HCT116 (cell line): ENCODE measurements at regions not wholly inside any gene's neighbourhood (a gene's known extent, or its start where the extent isn't known, plus 50 kb on each side); places are given as distances from the start of the nearest gene placed in this dataset.
"Not testable (repeated sequence)": the region's sequence is repeated elsewhere in the genome, so short reads cannot be mapped to it uniquely, and the experiment has no call there.

Source experiments
- ATAC-seq: fragments of 200-7000 bp; cut with Tn5 transposase; 2 replicates; pipeline ENCODE4 v1.9.1; 2020; ENCODE audit warnings: mild to moderate bottlenecking, moderate library complexity
- BruUV-seq: library from RNA; stranded (reverse); fragments of 400-500 nt; replicated peaks from 2 replicates; lab custom pipeline; 2021; lab: Mats Ljungman, UMichigan
- CTCF ChIA-PET: fragments of 300-600 bp; sonication (Branson Sonifier 250); formaldehyde crosslinking; loops from one replicate; lab custom pipeline; 2021; ENCODE audit warnings: antibody characterized with exemption; lab: Charles Lee
- POLR2A ChIA-PET: fragments of 300-600, 350-600 bp; sonication (Branson Sonifier 250); formaldehyde crosslinking; loops from one replicate; lab custom pipeline; 2021; ENCODE audit warnings: antibody characterized with exemption; lab: Charles Lee
- RAD21 ChIA-PET, 2 experiments: fragments of 300-600 bp; sonication (Branson Sonifier 250); formaldehyde crosslinking; loops; one replicate each; lab custom pipeline; 2023; ENCODE audit warnings: low total read pairs in 2 of 2; ENCODE audit not compliant: uncharacterized antibody in 2 of 2, unreplicated experiment in 2 of 2, low non-redundant PET in 1 of 2; lab: Charles Lee
- DNase-seq: peaks from one replicate; pipeline ENCODE4 v3.0.0-alpha.2; 2010; ENCODE audit warnings: low read depth, low spot score
- H2AFZ ChIP-seq: fragments of 200-600 bp; shearing (Covaris generic), sonication (generic); 2 replicates; pipeline ENCODE4 v1.6.1; 2017; ENCODE audit warnings: low read depth, mixed run types, mixed read lengths, antibody characterized with exemption, low read length; ENCODE audit not compliant: poor library complexity, severe bottlenecking
- H3K27ac ChIP-seq: 2 replicates; pipeline ENCODE4 v1.5.1; 2012; ENCODE audit warnings: low read depth, low read length
- H3K27me3 ChIP-seq: fragments of 200-600 bp; sonication (generic); 2 replicates; pipeline ENCODE4 v1.6.1; 2016; ENCODE audit warnings: mixed run types, low read length, mixed read lengths; ENCODE audit not compliant: insufficient read depth
- H3K36me3 ChIP-seq, 2 experiments: fragments of 200-500 bp in 1 of 2; fragments of 200-600 bp in 1 of 2; sonication (Bioruptor generic) in 1 of 2; sonication (generic) in 1 of 2; 2 replicates each; pipeline versions ENCODE4 v1.5.1 to v1.6.1; 2014 to 2016; ENCODE audit warnings: low read length in 2 of 2, inconsistent platforms in 1 of 2, mixed read lengths in 1 of 2, mixed run types in 1 of 2; ENCODE audit not compliant: insufficient read depth in 2 of 2, control insufficient read depth in 1 of 2
- H3K4me1 ChIP-seq, 2 experiments: fragments of 200-600 bp in 1 of 2; sonication (generic) in 1 of 2; 2 replicates each; pipeline versions ENCODE4 v1.5.1 to v1.6.1; 2012 to 2017; ENCODE audit warnings: low read length in 2 of 2, inconsistent platforms in 1 of 2, mild to moderate bottlenecking in 1 of 2, mixed read lengths in 1 of 2, mixed run types in 1 of 2, moderate library complexity in 1 of 2; ENCODE audit not compliant: insufficient read depth in 2 of 2, control insufficient read depth in 1 of 2
- H3K4me2 ChIP-seq: fragments of 200-600 bp; sonication (generic); 2 replicates; pipeline ENCODE4 v1.6.1; 2017; ENCODE audit warnings: mixed run types, low read length, mixed read lengths
- H3K4me3 ChIP-seq, 2 experiments: fragments of 200-600 bp in 1 of 2; sonication (generic) in 1 of 2; replicated peaks in 1 of 2; 2 replicates each; pipeline ENCODE4 v1.5.1; 2011 to 2016; ENCODE audit warnings: low read length in 2 of 2, control low read depth in 1 of 2, low read depth in 1 of 2, mild to moderate bottlenecking in 1 of 2, mixed read lengths in 1 of 2, mixed run types in 1 of 2
- H3K79me2 ChIP-seq: fragments of 200-600 bp; sonication (generic); 2 replicates; pipeline ENCODE4 v1.6.1; 2017; ENCODE audit warnings: mild to moderate bottlenecking, mixed run types, low read length, moderate library complexity, mixed read lengths; ENCODE audit not compliant: insufficient read depth
- H3K9ac ChIP-seq: fragments of 200-600 bp; sonication (generic); 2 replicates; pipeline ENCODE4 v1.6.1; 2016; ENCODE audit warnings: low read length, mixed read lengths
- H3K9me2 ChIP-seq: fragments of 200-600 bp; sonication (generic), shearing (Covaris generic); 2 replicates; pipeline ENCODE4 v1.6.1; 2017; ENCODE audit warnings: mixed run types, mild to moderate bottlenecking, moderate library complexity; ENCODE audit not compliant: insufficient read depth
- H3K9me3 ChIP-seq, 2 experiments: fragments of 200-500 bp in 1 of 2; fragments of 200-600 bp in 1 of 2; sonication (Bioruptor generic) in 1 of 2; sonication (generic) in 1 of 2; 2 replicates each; pipeline ENCODE4 v1.6.1; 2014 to 2017; ENCODE audit warnings: low read length in 2 of 2, mixed read lengths in 2 of 2, inconsistent platforms in 1 of 2, low read depth in 1 of 2, mild to moderate bottlenecking in 1 of 2, mixed run types in 1 of 2, moderate library complexity in 1 of 2; ENCODE audit not compliant: control insufficient read depth in 1 of 2, insufficient read depth in 1 of 2
- H4K20me1 ChIP-seq: fragments of 200-600 bp; sonication (generic), shearing (Covaris generic); 2 replicates; pipeline ENCODE4 v1.6.1; 2017; ENCODE audit warnings: mixed run types, mild to moderate bottlenecking, moderate library complexity; ENCODE audit not compliant: insufficient read depth
- intact Hi-C: fragments of 100-400 bp; cut with micrococcal nuclease; formaldehyde crosslinking; loops from 2 replicates; pipeline ENCODE4 v1.10.0; 2022

- CTCF ChIA-PET, BruUV-seq, H3K4me1 ChIP-seq, H2AFZ ChIP-seq, H3K9me3 ChIP-seq, H3K36me3 ChIP-seq, H3K4me3 ChIP-seq, H4K20me1 ChIP-seq, H3K9ac ChIP-seq, H3K27ac ChIP-seq, H3K9me2 ChIP-seq, H3K4me2 ChIP-seq, RAD21 ChIA-PET, H3K79me2 ChIP-seq, DNase-seq, POLR2A ChIA-PET, H3K27me3 ChIP-seq, intact Hi-C loops: not testable (repeated sequence)
- ATAC-seq, result peak; percentile 89
Measured at GRCh38 chr22:15784383-15785085, 94.7 kb downstream of the POTEH start.

- H2AFZ ChIP-seq, H3K36me3 ChIP-seq, ATAC-seq, DNase-seq, intact Hi-C loops, POLR2A ChIA-PET, CTCF ChIA-PET, H3K9ac ChIP-seq, H4K20me1 ChIP-seq, H3K4me1 ChIP-seq, H3K9me3 ChIP-seq, BruUV-seq, H3K79me2 ChIP-seq, H3K9me2 ChIP-seq, RAD21 ChIA-PET, H3K27me3 ChIP-seq, H3K27ac ChIP-seq, H3K4me2 ChIP-seq, H3K4me3 ChIP-seq: not testable (repeated sequence)
Measured at GRCh38 chr22:15786942-15787733, 97.3 kb downstream of the POTEH start.

- H3K4me2 ChIP-seq, POLR2A ChIA-PET, DNase-seq, BruUV-seq, H3K79me2 ChIP-seq, ATAC-seq, CTCF ChIA-PET, RAD21 ChIA-PET, intact Hi-C loops, H2AFZ ChIP-seq, H4K20me1 ChIP-seq, H3K27ac ChIP-seq, H3K4me1 ChIP-seq, H3K9me2 ChIP-seq, H3K27me3 ChIP-seq, H3K9me3 ChIP-seq, H3K36me3 ChIP-seq, H3K4me3 ChIP-seq, H3K9ac ChIP-seq: not testable (repeated sequence)
Measured at GRCh38 chr22:15791557-15791956, 101.7 kb downstream of the POTEH start.

GRCh38 chr22:15799935-15800334, 110.1 kb downstream of the POTEH start:
- CTCF ChIA-PET, BruUV-seq: not testable (repeated sequence)

More at GRCh38 chr22:15799935-15800334, 110.1 kb downstream of the POTEH start:
- H4K20me1 ChIP-seq, intact Hi-C loops, H2AFZ ChIP-seq, H3K9me2 ChIP-seq, H3K79me2 ChIP-seq, POLR2A ChIA-PET, ATAC-seq, H3K9me3 ChIP-seq, H3K27ac ChIP-seq, H3K27me3 ChIP-seq, H3K4me1 ChIP-seq, H3K9ac ChIP-seq, H3K4me2 ChIP-seq, H3K36me3 ChIP-seq, RAD21 ChIA-PET, DNase-seq, H3K4me3 ChIP-seq: not testable (repeated sequence)
